GM19324 (cell line): ENCODE measurements at regions not wholly inside any gene's neighbourhood (a gene's known extent, or its start where the extent isn't known, plus 50 kb on each side); places are given as distances from the start of the nearest gene placed in this dataset.

Experiments used
- ATAC-seq: cut with Tn5 transposase; IDR thresholded peaks from one replicate; pipeline ENCODE4 v1.9.1; 2021; ENCODE audit warnings: mild to moderate bottlenecking, moderate library complexity; ENCODE audit not compliant: unreplicated experiment, low FRiP score

DNA sequence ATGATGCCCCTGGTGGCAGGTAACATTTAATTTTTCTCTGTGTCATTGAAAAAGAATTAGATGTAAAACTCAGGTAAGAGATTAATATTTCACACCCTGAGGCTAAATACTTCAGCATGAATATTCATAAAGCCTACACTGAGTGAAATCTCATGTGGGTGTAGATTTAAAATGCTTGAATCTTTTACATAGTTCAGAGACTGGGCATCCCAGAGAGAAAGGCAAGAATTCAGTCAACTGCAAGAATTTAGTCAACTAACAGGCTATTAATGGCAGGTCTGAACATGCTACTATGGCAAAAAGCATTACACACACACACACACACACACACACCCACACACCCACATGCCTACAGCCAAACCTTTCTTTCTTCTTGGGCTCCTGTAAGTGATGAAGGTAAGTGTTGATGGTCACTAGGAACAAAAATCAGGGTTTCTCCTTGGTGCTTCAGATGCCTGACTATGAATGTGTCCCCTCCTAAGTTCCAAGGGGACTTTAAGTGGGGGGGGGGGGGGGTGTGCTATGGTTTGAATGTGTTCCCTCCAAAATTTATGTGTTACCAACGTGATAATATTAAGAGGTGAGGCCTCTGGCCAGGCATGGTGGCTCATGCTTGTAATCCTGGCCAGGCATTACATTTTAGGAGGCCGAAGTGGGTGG, 63.7 kb upstream of the PSMD7 start:
- ATAC-seq = no peak

DNA sequence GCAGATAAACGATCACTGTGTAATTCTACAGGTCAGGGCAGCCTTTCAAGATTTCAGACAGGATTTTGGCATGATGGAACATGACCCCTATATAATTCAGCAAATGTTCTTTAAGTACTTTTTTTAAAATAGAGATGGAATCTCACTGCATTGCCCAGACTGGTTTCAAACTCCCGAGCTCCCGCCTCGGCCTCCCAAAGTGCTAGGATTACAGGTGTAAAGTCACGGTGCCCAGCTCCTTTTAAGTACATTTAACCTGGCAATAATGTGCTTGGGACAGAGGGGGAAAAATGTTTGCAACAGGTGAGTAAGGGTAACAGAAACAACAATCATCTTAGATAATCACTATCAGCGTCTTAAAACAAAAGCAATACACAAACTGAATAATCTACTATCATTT, 66.5 kb upstream of the PSMD7 start:
- ATAC-seq = no peak

DNA sequence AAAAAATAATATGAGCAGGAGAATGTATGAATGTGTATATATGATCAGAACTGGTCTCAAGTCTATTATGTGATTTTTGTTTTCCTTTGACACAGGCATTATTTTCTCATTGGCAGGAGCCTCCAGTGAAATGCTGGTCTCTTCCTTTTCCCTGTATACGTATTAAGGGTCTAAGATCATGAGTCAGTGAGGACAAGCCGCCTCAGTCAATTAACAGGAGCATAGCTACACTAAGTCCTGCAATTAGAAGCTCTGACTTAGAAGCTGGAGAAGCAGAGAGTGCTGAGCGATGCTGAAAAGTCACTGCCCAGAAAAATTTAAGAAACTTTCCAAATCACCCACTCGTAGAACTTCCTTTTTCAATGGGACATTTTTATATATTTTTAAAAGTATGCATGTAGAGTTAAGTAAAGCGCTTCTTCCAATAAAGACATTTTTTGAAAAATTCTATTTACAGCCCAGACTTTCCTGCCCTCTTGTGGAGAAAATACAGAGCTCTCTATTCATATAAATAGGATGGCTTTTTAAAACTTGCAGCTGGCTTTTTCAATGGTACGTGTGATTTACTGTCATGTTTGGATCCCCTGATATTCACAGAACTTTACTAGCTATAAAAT, 70.2 kb upstream of the PSMD7 start:
- no peak for ATAC-seq

DNA sequence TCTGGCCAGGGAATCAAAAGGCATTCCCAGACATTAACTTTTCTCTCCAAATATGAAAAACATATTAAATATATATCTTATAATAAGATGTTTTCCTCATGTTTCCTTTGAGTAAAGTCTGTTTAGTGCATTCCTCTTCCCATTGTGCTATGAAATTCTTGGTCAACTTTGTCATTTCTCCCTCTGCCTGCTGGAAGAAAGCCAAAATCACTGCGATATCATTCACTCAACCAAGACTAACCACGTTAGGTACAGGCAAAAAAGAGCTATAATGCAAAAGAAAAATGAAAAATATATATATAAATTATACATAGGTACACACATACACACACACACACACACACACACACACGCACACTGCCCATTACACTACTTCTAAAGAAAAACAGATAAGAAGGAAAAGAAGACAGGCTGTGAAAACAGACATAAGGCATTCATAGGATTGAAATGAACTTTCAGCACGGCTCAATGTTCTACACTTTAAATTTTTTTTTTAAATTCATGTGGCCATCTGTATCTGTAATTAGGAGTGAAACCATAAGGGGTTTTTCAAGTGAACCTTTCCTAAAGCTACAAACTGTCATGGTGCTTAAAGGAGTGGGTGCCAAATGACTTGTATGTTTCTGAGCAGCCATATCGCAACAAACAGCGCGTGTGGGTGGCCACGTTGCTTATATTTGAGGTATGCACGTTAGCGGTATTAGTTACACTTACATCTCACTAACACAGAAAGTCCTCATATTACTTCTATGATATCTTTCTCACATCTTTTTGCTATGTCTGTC, 71.6 kb upstream of the PSMD7 start:
- ATAC-seq = no peak

DNA sequence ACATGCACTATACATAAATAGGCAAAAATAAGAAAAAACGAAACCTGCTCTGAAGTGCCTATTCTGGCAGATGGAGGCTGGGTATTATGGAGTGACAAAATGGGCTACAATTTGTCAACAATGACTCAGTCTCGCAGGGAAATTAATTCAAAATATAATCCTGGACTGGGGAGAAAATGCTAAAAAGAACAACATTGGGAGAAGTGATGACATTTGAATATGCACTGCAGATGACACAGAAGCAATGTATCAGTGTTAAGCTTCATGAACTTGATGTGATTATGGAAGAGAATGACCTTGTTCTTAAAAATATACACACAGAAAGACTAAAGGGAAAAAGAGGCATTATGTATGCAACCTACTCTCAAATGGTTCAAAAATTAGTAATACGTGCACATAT, 74.8 kb upstream of the PSMD7 start:
- ATAC-seq = no peak

- ATAC-seq = no peak
Measured at GRCh38 chr16:74219706-74220105, 76.9 kb upstream of the PSMD7 start.

GRCh38 chr16:74218871-74219270, 77.7 kb upstream of the PSMD7 start:
- ATAC-seq = no peak

DNA sequence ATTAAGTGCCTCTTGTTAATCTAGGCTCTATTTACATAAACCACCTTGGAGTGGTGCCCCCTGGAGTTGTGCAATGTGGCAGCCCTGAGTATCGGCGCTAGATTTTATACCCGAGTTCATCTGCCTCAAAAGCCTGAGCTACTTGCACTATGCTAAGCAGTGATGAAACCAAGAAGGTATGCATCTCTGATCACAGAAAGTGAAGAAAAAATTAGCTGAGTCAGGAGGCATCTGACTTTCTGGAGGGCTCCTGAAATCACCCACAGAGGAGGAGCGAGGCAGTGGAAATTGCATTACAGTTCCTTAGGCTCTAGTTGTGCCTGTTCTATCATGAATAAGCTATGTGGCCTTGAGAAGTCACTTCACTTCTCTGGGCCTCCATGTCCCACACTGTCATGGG, 80.3 kb upstream of the PSMD7 start:
- no peak for ATAC-seq

- ATAC-seq = no peak
Measured at GRCh38 chr16:74215249-74215648, 81.4 kb upstream of the PSMD7 start.

DNA sequence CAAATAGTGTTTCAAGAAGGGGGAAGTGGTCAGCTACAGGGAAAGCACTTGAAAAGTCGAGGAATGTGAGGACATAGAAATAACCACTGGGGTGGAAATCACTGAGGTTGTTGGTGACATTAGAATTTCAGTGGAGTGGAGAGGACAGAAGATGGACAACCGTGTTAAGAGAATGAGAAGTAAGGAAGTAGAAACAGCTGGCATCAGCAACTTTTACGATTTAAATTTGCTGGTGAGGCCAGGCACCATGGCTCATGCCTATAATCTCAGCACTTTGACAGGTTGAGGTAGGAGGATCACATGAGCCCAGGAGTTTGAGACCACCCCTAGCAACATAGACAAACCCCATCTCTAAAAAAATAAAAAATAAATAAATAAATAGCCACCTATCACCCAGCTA, 83.2 kb upstream of the PSMD7 start:
- no peak for ATAC-seq

GRCh38 chr16:74210245-74210644, 86.4 kb upstream of the PSMD7 start:
- ATAC-seq = no peak

GRCh38 chr16:74202009-74202408, 94.6 kb upstream of the PSMD7 start:
- no peak for ATAC-seq

DNA sequence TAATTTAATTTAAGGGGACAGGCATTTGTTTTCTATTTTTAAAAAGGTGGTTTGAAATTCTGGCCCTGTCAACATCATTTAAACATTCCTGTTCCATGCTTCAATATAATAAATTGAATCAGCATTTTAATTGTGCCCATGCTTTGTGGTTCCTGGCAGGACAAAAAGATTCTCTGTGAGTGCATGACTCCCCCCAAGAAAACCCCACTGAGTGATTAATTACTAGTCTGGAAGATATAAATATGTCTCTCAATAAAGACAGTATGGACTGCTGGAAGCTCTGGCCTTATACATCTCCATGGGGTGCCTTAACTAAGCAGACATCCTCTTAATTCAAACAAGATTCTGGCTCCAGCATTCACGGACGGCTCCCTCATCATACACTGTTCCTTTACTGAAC, 95.0 kb upstream of the PSMD7 start:
- ATAC-seq = no peak

- no peak for ATAC-seq
Measured at GRCh38 chr16:74200921-74201320, 95.7 kb upstream of the PSMD7 start.

DNA sequence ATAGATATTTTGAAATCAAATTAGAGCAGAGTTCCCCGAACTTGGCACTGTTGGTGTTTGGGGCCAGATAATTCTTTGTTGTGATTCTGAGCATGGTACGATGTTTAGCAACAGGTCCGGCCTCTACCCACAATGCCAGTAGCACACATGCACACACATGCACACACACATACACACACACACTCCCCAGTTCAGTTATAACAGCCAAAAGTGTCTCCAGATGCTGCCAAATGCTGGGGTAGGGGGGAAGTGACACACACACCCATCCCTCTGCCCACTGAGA, 96.8 kb upstream of the PSMD7 start:
- no peak for ATAC-seq

- no peak for ATAC-seq
Measured at GRCh38 chr16:74199066-74199841, 97.4 kb upstream of the PSMD7 start.

DNA sequence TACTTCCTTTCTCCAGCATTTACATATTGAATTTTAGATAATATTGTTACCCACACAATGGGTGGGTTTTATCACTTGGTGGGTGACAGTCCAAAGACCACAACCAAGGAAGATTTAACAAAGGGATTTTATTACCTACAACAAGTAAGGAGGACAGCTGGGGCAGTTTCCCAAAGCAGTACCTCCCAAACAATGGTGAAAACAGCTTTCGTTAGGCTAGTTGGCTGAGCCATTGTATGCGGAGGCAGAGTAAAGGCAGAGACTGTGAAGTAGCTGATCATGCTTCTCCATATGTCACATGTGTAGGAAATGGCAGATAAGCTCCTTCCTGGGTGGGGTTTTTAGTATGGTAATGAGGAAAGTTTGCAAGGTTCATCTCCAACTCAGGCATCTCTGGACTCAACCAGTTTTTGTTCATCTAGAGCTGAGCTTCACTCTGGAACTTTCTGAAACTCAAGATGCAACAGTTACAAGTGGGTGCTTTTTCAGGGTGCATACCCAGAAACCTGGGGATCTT, 104.3 kb upstream of the PSMD7 start:
- no peak for ATAC-seq

GRCh38 chr16:74190292-74190691, 106.3 kb upstream of the PSMD7 start:
- ATAC-seq = no peak

DNA sequence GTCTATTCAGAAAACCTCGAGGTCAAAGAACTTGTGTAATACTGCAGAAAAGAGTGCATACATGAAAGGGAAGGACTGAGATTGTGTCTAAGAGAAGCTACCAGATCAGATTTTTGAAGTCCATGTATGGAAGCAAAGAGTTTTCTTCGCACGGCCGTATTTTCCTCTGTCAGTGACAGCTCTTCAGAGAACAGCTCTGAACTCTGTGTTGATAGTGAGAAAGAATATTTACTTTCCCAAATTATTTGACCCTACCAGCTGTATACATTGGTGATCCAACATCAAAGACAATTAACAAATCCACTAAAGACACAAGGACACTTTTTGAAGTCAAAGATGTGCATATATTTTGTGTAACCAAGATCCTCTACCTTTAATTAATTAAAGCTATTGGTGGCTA, 107.8 kb upstream of the PSMD7 start:
- ATAC-seq = no peak

- ATAC-seq = no peak
Measured at GRCh38 chr16:74186561-74186971, 110.0 kb upstream of the PSMD7 start.

- ATAC-seq = no peak
Measured at GRCh38 chr16:74184839-74185238, 111.8 kb upstream of the PSMD7 start.
